HepG2 (cell line): ENCODE measurements at regions not wholly inside any gene's neighbourhood (a gene's known extent, or its start where the extent isn't known, plus 50 kb on each side); places are given as distances from the start of the nearest gene placed in this dataset.

Experiments used
- CEBPB ChIP-seq: IDR thresholded peaks from 2 replicates; pipeline ENCODE4 v1.6.1; 2011; ENCODE audit warnings: low read depth, low read length, improper control_type of control experiment, borderline replicate concordance
- HES4 ChIP-seq: sonication (generic); formaldehyde crosslinking; IDR thresholded peaks from 2 replicates; pipeline ENCODE4 v1.9.0; 2021; ENCODE audit warnings: mild to moderate bottlenecking, missing genetic modification reagents, borderline replicate concordance
- HIVEP1 ChIP-seq: sonication (generic); formaldehyde crosslinking; IDR thresholded peaks from 2 replicates; pipeline ENCODE4 v1.4.0; 2020; ENCODE audit warnings: mild to moderate bottlenecking, missing genetic modification reagents
- KDM4B ChIP-seq: sonication (generic); formaldehyde crosslinking; IDR thresholded peaks from 2 replicates; pipeline ENCODE4 v1.4.0; 2020; ENCODE audit warnings: missing genetic modification reagents
- RBAK ChIP-seq: sonication (generic); formaldehyde crosslinking; IDR thresholded peaks from 2 replicates; pipeline ENCODE4 v1.5.1; 2020; ENCODE audit warnings: mild to moderate bottlenecking, missing genetic modification reagents
- REST ChIP-seq, 2 experiments: IDR thresholded peaks; 2 replicates each; pipeline ENCODE4 v1.6.1; 2011 to 2012; ENCODE audit warnings: low read length in 2 of 2, borderline replicate concordance in 1 of 2, low read depth in 1 of 2, mild to moderate bottlenecking in 1 of 2, moderate library complexity in 1 of 2
- SSRP1 ChIP-seq: IDR thresholded peaks from 2 replicates; pipeline ENCODE4 v1.6.1; 2016; ENCODE audit warnings: control low read depth
- XBP1 ChIP-seq: sonication (generic); formaldehyde crosslinking; IDR thresholded peaks from 2 replicates; pipeline ENCODE4 v1.5.0; 2020; ENCODE audit warnings: missing genetic modification reagents
- ZFP41 ChIP-seq: sonication (generic); formaldehyde crosslinking; IDR thresholded peaks from 2 replicates; pipeline ENCODE4 v1.4.0; 2020; ENCODE audit warnings: mild to moderate bottlenecking, missing genetic modification reagents, borderline replicate concordance
- ZNF230 ChIP-seq: sonication (generic); formaldehyde crosslinking; IDR thresholded peaks from 2 replicates; pipeline ENCODE4 v1.4.0; 2020; ENCODE audit warnings: mild to moderate bottlenecking, missing genetic modification reagents
- TF ChIP-seq, protein P1 (sequence below): sonication (generic); formaldehyde crosslinking; IDR thresholded peaks from 2 replicates; pipeline ENCODE4 v1.9.0; 2021; ENCODE audit warnings: missing genetic modification reagents, borderline replicate concordance

DNA sequence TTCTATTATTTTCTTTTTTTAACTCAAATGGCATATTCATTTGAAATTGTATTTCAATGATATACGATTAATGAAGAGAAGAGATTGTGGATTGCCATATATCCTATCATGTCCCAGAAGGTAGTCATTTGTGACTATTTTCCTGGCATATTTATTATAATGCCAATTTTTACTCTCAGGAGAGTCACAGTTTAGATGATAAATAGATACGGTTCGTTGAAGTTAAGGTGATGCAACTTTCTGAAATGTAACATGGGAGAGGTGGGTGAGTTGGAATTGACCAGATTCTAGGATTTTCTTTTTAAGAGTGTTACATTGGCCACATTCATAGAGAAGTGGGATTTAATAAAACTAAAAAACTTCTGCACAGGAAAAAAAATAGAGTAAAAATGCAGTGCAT, 1138.5 kb downstream of the NCAM2 start (continued):
- no peak for TF ChIP-seq ZFP41
- no peak for TF ChIP-seq SSRP1 (CRISPR knock-in tag)
- TF ChIP-seq HES4 (CRISPR knock-in tag), result no peak
- no peak for TF ChIP-seq XBP1 (CRISPR knock-in tag)
- TF ChIP-seq RBAK (CRISPR knock-in tag), result no peak
- no peak for TF ChIP-seq REST (IDR thresholded peaks at IDR 0.05; ENCODE audit: borderline replicate concordance in 1 of 2, low read depth in 1 of 2, low read length in 2 of 2)
- TF ChIP-seq ZNF230, result no peak
- no peak for TF ChIP-seq HIVEP1 (CRISPR knock-in tag)
- TF ChIP-seq, protein P1, sequence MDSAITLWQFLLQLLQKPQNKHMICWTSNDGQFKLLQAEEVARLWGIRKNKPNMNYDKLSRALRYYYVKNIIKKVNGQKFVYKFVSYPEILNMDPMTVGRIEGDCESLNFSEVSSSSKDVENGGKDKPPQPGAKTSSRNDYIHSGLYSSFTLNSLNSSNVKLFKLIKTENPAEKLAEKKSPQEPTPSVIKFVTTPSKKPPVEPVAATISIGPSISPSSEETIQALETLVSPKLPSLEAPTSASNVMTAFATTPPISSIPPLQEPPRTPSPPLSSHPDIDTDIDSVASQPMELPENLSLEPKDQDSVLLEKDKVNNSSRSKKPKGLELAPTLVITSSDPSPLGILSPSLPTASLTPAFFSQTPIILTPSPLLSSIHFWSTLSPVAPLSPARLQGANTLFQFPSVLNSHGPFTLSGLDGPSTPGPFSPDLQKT (CRISPR knock-in tag), result no peak
- TF ChIP-seq CEBPB, result no peak
- TF ChIP-seq KDM4B, result no peak
